ENCODE measurements at regions not wholly inside any gene's neighbourhood (a gene's known extent, or its start where the extent isn't known, plus 50 kb on each side); places are given as distances from the start of the nearest gene placed in this dataset.

- TF ChIP-seq CTCF (conservative IDR thresholded peaks at IDR 0.05; ENCODE audit: low read length) (no peak), EZH2phosphoT487 (IDR thresholded peaks at IDR 0.05; ENCODE audit: borderline replicate concordance, low read depth, low read length) (no peak)
These were observed 301.5 kb upstream of the ELAVL2 start for GRCh38 chr9:24127519-24127918.
